ENCODE measurements at regions not wholly inside any gene's neighbourhood (a gene's known extent, or its start where the extent isn't known, plus 50 kb on each side); places are given as distances from the start of the nearest gene placed in this dataset.

DNA sequence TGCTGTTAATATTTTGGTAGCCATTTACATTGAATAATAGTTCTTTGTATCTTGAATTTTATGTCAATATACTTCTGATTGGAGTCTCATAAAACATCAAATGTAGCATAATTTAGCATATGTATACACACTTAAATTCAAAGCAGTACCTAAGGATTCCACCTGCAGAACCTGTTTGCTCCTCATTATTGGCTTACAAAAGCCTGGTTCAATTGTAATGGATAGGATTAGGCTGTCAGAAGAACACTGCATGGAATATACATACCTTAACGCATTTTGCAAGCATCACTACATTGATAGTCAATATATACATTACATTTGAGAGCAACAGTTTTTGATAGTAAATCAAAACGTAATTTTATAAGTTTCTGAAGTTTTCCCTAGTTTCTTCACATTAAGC is 711.3 kb upstream of the COX7C start:
- H3K4me1 ChIP-seq (ENCODE audit: insufficient read depth, low read length), result no peaks in the 10 kb centered on the region
- H3K9ac ChIP-seq (ENCODE audit: insufficient read depth, low read depth, low read length), result no peak overlapping the region
- no peaks in the 10 kb centered on the region for H4K20me1 ChIP-seq (ENCODE audit: insufficient read depth, low read length)
- in situ Hi-C loops (cut with HindIII; ENCODE audit: extremely low pct_ligation_motif_present, low pct_unique_long_range_greater_than_20kb) (no loop called here), intact Hi-C loops (cut with micrococcal nuclease; ENCODE audit: unreplicated experiment) (no loop called here)
- FAIRE-seq (no peak), ATAC-seq (no peak), DNase-seq (ENCODE audit: low spot score) (no peak)
- H3K36me3 ChIP-seq (replicated peaks in 1 of 2; ENCODE audit: control insufficient read depth in 1 of 2, insufficient read depth in 2 of 2, low read length in 2 of 2), result no peaks in the 10 kb centered on the region
- 0% methylated on average over 2 of the region's 2 CpGs for WGBS (ENCODE audit: low lambda C conversion rate)
- H3K9me3 ChIP-seq (ENCODE audit: low read length), result no peaks in the 10 kb centered on the region
- CTCF ChIA-PET (ENCODE audit: low intra/inter-chr PET ratio, low total read pairs), result no interaction called here
- no peak overlapping the region for H3K27ac ChIP-seq (ENCODE audit: extremely low read length, insufficient read depth, low read length)
- H3K4me2 ChIP-seq (ENCODE audit: low read depth, low read length), result no peak overlapping the region
- no peaks in the 10 kb centered on the region for H3K79me2 ChIP-seq (ENCODE audit: insufficient read depth, low read length)
- no TSS peak for BruUV-seq (replicated peaks)
- no peak overlapping the region for H2AFZ ChIP-seq (ENCODE audit: low read length)
- H3K27me3 ChIP-seq (ENCODE audit: control insufficient read depth in 1 of 2, insufficient read depth in 2 of 2, low read length in 2 of 2), result no peaks in the 10 kb centered on the region
- H3K4me3 ChIP-seq (replicated peaks in 1 of 3; ENCODE audit: insufficient read depth in 1 of 3, low read depth in 2 of 3, low read length in 3 of 3), result no peak overlapping the region
- POLR2A ChIA-PET, result no interaction called here
- no peak for TF ChIP-seq PAX8 (CRISPR knock-in tag; IDR thresholded peaks at IDR 0.05; ENCODE audit: borderline replicate concordance)
- TF ChIP-seq PHB2 (IDR thresholded peaks at IDR 0.05; ENCODE audit: partially characterized antibody), result no peak
- no peak for TF ChIP-seq NCOR1 (IDR thresholded peaks at IDR 0.05; ENCODE audit: borderline replicate concordance, low read length)
- no peak for TF ChIP-seq ZNF546 (CRISPR knock-in tag; conservative IDR thresholded peaks at IDR 0.05)
- TF ChIP-seq HIVEP1 (CRISPR knock-in tag; IDR thresholded peaks at IDR 0.05), result no peak
- TF ChIP-seq, protein P1, sequence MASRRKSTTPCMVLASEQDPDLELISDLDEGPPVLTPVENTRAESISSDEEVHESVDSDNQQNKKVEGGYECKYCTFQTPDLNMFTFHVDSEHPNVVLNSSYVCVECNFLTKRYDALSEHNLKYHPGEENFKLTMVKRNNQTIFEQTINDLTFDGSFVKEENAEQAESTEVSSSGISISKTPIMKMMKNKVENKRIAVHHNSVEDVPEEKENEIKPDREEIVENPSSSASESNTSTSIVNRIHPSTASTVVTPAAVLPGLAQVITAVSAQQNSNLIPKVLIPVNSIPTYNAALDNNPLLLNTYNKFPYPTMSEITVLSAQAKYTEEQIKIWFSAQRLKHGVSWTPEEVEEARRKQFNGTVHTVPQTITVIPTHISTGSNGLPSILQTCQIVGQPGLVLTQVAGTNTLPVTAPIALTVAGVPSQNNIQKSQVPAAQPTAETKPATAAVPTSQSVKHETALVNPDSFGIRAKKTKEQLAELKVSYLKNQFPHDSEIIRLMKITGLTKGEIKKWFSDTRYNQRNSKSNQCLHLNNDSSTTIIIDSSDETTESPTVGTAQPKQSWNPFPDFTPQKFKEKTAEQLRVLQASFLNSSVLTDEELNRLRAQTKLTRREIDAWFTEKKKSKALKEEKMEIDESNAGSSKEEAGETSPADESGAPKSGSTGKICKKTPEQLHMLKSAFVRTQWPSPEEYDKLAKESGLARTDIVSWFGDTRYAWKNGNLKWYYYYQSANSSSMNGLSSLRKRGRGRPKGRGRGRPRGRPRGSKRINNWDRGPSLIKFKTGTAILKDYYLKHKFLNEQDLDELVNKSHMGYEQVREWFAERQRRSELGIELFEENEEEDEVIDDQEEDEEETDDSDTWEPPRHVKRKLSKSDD (CRISPR knock-in tag; IDR thresholded peaks at IDR 0.05; ENCODE audit: low read depth), result no peak
- TF ChIP-seq ZKSCAN1 (IDR thresholded peaks at IDR 0.05; ENCODE audit: low read length), result no peak
- TF ChIP-seq ZNF850 (CRISPR knock-in tag; conservative IDR thresholded peaks at IDR 0.05), result no peak
- TF ChIP-seq GABPB1 (CRISPR knock-in tag; IDR thresholded peaks at IDR 0.05), result no peak
- no peak for TF ChIP-seq POLR2A (IDR thresholded peaks at IDR 0.05; ENCODE audit: insufficient read depth in 1 of 2, low read depth in 2 of 2, low read length in 2 of 2)
- no peak for TF ChIP-seq YEATS2 (CRISPR knock-in tag; IDR thresholded peaks at IDR 0.05; ENCODE audit: borderline replicate concordance)
- TF ChIP-seq TAF15 (IDR thresholded peaks at IDR 0.05; ENCODE audit: low read depth, low read length, poor library complexity, severe bottlenecking), result no peak
- no peak for TF ChIP-seq ZNF317 (CRISPR knock-in tag; IDR thresholded peaks at IDR 0.05)
- TF ChIP-seq, protein P2, sequence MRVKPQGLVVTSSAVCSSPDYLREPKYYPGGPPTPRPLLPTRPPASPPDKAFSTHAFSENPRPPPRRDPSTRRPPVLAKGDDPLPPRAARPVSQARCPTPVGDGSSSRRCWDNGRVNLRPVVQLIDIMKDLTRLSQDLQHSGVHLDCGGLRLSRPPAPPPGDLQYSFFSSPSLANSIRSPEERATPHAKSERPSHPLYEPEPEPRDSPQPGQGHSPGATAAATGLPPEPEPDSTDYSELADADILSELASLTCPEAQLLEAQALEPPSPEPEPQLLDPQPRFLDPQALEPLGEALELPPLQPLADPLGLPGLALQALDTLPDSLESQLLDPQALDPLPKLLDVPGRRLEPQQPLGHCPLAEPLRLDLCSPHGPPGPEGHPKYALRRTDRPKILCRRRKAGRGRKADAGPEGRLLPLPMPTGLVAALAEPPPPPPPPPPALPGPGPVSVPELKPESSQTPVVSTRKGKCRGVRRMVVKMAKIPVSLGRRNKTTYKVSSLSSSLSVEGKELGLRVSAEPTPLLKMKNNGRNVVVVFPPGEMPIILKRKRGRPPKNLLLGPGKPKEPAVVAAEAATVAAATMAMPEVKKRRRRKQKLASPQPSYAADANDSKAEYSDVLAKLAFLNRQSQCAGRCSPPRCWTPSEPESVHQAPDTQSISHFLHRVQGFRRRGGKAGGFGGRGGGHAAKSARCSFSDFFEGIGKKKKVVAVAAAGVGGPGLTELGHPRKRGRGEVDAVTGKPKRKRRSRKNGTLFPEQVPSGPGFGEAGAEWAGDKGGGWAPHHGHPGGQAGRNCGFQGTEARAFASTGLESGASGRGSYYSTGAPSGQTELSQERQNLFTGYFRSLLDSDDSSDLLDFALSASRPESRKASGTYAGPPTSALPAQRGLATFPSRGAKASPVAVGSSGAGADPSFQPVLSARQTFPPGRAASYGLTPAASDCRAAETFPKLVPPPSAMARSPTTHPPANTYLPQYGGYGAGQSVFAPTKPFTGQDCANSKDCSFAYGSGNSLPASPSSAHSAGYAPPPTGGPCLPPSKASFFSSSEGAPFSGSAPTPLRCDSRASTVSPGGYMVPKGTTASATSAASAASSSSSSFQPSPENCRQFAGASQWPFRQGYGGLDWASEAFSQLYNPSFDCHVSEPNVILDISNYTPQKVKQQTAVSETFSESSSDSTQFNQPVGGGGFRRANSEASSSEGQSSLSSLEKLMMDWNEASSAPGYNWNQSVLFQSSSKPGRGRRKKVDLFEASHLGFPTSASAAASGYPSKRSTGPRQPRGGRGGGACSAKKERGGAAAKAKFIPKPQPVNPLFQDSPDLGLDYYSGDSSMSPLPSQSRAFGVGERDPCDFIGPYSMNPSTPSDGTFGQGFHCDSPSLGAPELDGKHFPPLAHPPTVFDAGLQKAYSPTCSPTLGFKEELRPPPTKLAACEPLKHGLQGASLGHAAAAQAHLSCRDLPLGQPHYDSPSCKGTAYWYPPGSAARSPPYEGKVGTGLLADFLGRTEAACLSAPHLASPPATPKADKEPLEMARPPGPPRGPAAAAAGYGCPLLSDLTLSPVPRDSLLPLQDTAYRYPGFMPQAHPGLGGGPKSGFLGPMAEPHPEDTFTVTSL (CRISPR knock-in tag; IDR thresholded peaks at IDR 0.05; ENCODE audit: borderline replicate concordance), result no peak
- TF ChIP-seq SNRNP70 (IDR thresholded peaks at IDR 0.05; ENCODE audit: low read depth, low read length), result no peak
- TF ChIP-seq, protein P3, sequence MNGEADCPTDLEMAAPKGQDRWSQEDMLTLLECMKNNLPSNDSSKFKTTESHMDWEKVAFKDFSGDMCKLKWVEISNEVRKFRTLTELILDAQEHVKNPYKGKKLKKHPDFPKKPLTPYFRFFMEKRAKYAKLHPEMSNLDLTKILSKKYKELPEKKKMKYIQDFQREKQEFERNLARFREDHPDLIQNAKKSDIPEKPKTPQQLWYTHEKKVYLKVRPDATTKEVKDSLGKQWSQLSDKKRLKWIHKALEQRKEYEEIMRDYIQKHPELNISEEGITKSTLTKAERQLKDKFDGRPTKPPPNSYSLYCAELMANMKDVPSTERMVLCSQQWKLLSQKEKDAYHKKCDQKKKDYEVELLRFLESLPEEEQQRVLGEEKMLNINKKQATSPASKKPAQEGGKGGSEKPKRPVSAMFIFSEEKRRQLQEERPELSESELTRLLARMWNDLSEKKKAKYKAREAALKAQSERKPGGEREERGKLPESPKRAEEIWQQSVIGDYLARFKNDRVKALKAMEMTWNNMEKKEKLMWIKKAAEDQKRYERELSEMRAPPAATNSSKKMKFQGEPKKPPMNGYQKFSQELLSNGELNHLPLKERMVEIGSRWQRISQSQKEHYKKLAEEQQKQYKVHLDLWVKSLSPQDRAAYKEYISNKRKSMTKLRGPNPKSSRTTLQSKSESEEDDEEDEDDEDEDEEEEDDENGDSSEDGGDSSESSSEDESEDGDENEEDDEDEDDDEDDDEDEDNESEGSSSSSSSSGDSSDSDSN (CRISPR knock-in tag; IDR thresholded peaks at IDR 0.05), result no peak
- no peak for TF ChIP-seq ELF3 (CRISPR knock-in tag; IDR thresholded peaks at IDR 0.05)

All from HepG2 (cell line).